ENCODE measurements at regions not wholly inside any gene's neighbourhood (a gene's known extent, or its start where the extent isn't known, plus 50 kb on each side); places are given as distances from the start of the nearest gene placed in this dataset.
"Not testable (repeated sequence)": the region's sequence is repeated elsewhere in the genome, so short reads cannot be mapped to it uniquely, and the experiment has no call there.

GRCh38 chr5:103862398-103862797 lies 299.8 kb upstream of the NUDT12 start:
- Mint-ChIP-seq H3K9me3 (ENCODE audit: unreplicated experiment) (no peaks in the 10 kb centered on the region), H3K27me3 (ENCODE audit: unreplicated experiment) (no peaks in the 10 kb centered on the region), H3K4me3 (ENCODE audit: unreplicated experiment) (no peak overlapping the region), H3K27ac (ENCODE audit: unreplicated experiment) (no peak overlapping the region), H3K4me1 (ENCODE audit: unreplicated experiment) (no peaks in the 10 kb centered on the region), H3K36me3 (ENCODE audit: low read depth, unreplicated experiment) (no peaks in the 10 kb centered on the region)
- TF ChIP-seq, protein P1, sequence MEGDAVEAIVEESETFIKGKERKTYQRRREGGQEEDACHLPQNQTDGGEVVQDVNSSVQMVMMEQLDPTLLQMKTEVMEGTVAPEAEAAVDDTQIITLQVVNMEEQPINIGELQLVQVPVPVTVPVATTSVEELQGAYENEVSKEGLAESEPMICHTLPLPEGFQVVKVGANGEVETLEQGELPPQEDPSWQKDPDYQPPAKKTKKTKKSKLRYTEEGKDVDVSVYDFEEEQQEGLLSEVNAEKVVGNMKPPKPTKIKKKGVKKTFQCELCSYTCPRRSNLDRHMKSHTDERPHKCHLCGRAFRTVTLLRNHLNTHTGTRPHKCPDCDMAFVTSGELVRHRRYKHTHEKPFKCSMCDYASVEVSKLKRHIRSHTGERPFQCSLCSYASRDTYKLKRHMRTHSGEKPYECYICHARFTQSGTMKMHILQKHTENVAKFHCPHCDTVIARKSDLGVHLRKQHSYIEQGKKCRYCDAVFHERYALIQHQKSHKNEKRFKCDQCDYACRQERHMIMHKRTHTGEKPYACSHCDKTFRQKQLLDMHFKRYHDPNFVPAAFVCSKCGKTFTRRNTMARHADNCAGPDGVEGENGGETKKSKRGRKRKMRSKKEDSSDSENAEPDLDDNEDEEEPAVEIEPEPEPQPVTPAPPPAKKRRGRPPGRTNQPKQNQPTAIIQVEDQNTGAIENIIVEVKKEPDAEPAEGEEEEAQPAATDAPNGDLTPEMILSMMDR (IDR thresholded peaks at IDR 0.05; ENCODE audit: unreplicated experiment): no peak
- DNase-seq (ENCODE audit: low spot score): no peak

- TF ChIP-seq, protein P1 (IDR thresholded peaks at IDR 0.05; ENCODE audit: unreplicated experiment): no peak
- Mint-ChIP-seq H3K4me3 (ENCODE audit: unreplicated experiment) (no peak overlapping the region), H3K36me3 (ENCODE audit: low read depth, unreplicated experiment) (no peaks in the 10 kb centered on the region), H3K9me3 (ENCODE audit: unreplicated experiment) (no peaks in the 10 kb centered on the region), H3K4me1 (ENCODE audit: unreplicated experiment) (no peaks in the 10 kb centered on the region), H3K27ac (ENCODE audit: unreplicated experiment) (no peak overlapping the region), H3K27me3 (ENCODE audit: unreplicated experiment) (no peaks in the 10 kb centered on the region)
- DNase-seq (ENCODE audit: low spot score): no peak
Observed at GRCh38 chr5:103860327-103860726, 297.7 kb upstream of the NUDT12 start.

DNA sequence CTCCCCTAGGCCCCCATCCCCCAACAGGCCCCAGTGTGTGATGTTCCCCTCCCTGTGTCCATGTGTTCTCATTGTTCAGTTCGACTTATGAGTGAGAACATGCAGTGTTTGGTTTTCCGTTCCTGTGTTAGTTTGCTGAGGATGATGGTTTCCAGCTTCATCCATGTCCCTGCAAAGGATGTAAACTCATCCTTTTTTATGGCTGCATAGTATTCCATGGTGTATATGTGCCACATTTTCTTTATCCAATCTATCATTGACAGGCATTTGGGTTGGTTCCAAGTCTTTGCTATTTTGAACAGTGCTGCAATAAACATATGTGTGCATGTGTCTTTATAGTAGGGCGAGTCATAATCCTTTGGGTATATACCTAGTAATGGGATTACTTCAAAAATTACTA lies 295.8 kb upstream of the NUDT12 start:
- not testable (repeated sequence) for H3K27ac Mint-ChIP-seq (ENCODE audit: unreplicated experiment); DNase-seq (ENCODE audit: low spot score); H3K4me1 Mint-ChIP-seq (ENCODE audit: unreplicated experiment); H3K36me3 Mint-ChIP-seq (ENCODE audit: low read depth, unreplicated experiment); H3K4me3 Mint-ChIP-seq (ENCODE audit: unreplicated experiment); H3K9me3 Mint-ChIP-seq (ENCODE audit: unreplicated experiment); H3K27me3 Mint-ChIP-seq (ENCODE audit: unreplicated experiment)

DNA sequence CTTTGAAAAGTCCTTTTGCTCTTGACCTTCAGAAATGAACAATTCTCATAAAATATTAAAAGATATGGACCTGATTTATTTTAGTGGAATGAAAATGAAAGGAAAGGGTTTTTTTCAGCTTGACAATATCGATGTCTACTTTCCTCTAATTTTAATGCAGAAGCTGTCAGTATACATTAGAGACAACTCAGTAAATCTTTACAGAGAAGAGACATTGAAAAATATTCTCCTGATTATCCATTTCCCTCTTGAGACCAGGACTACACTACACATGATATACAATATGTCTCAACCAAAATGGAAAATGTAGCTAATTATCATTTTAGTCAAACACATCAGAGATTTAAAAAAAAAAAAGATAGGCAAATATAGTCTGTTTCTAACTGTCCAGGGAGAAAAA lies 288.5 kb upstream of the NUDT12 start:
- no peak overlapping the region for H3K4me3 Mint-ChIP-seq (ENCODE audit: unreplicated experiment)
- TF ChIP-seq, protein P1 (IDR thresholded peaks at IDR 0.05; ENCODE audit: unreplicated experiment): no peak

DNA sequence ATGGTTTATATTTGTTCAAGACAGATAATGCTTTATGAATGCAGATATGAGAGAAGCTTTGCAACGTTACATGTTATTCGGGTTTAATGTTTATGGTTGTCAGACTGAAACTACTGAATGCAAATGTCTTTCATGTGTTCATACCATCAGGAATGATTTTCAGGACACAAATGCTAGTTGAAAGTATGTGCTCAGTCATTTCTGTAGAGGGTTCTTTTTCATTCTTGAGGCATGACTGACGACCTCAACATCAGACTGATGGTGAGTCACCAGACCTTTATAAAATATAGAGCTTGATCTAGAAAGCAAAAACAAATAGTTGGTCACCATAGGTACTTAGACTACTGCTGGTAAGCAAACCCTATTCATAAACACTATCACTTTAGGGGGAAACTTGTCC lies 287.3 kb upstream of the NUDT12 start:
- Mint-ChIP-seq H3K27me3 (ENCODE audit: unreplicated experiment) (no peaks in the 10 kb centered on the region), H3K9me3 (ENCODE audit: unreplicated experiment) (no peaks in the 10 kb centered on the region), H3K27ac (ENCODE audit: unreplicated experiment) (no peak overlapping the region), H3K4me1 (ENCODE audit: unreplicated experiment) (no peaks in the 10 kb centered on the region), H3K4me3 (ENCODE audit: unreplicated experiment) (no peak overlapping the region), H3K36me3 (ENCODE audit: low read depth, unreplicated experiment) (no peaks in the 10 kb centered on the region)
- no peak for DNase-seq (ENCODE audit: low spot score)
- TF ChIP-seq, protein P1 (IDR thresholded peaks at IDR 0.05; ENCODE audit: unreplicated experiment): no peak

More for the DNA sequence above, 288.5 kb upstream of the NUDT12 start:
- no peak for DNase-seq (ENCODE audit: low spot score)
- Mint-ChIP-seq H3K4me1 (ENCODE audit: unreplicated experiment) (no peaks in the 10 kb centered on the region), H3K36me3 (ENCODE audit: low read depth, unreplicated experiment) (no peaks in the 10 kb centered on the region), H3K9me3 (ENCODE audit: unreplicated experiment) (no peaks in the 10 kb centered on the region), H3K27ac (ENCODE audit: unreplicated experiment) (no peak overlapping the region), H3K27me3 (ENCODE audit: unreplicated experiment) (no peaks in the 10 kb centered on the region)

- Mint-ChIP-seq H3K4me3 (ENCODE audit: unreplicated experiment) (no peak overlapping the region), H3K4me1 (ENCODE audit: unreplicated experiment) (no peaks in the 10 kb centered on the region), H3K36me3 (ENCODE audit: low read depth, unreplicated experiment) (no peaks in the 10 kb centered on the region), H3K27me3 (ENCODE audit: unreplicated experiment) (no peaks in the 10 kb centered on the region), H3K27ac (ENCODE audit: unreplicated experiment) (no peak overlapping the region), H3K9me3 (ENCODE audit: unreplicated experiment) (no peaks in the 10 kb centered on the region)
- DNase-seq (ENCODE audit: low spot score): no peak
- TF ChIP-seq, protein P1 (IDR thresholded peaks at IDR 0.05; ENCODE audit: unreplicated experiment): no peak
Observed at GRCh38 chr5:103847060-103847459, 284.5 kb upstream of the NUDT12 start.

Data from endothelial cell (in vitro differentiated cells).